SK-N-SH treated with all-trans-retinoic acid at 6 μM for 48 hours (cell line): ENCODE measurements at regions not wholly inside any gene's neighbourhood (a gene's known extent, or its start where the extent isn't known, plus 50 kb on each side); places are given as distances from the start of the nearest gene placed in this dataset.

Experiments used
- SNAI2 ChIP-seq: fragments of 250-450 bp; sonication (Bioruptor Pico); IDR thresholded peaks from 2 replicates; pipeline ENCODE4 v1.5.0; 2020; ENCODE audit warnings: mild to moderate bottlenecking, moderate library complexity
- TCF4 ChIP-seq: fragments of 250-450 bp; sonication (Bioruptor Pico); IDR thresholded peaks from 2 replicates; pipeline ENCODE4 v1.8.0; 2021; ENCODE audit warnings: mild to moderate bottlenecking, moderate library complexity, borderline replicate concordance
- ZNF8 ChIP-seq: fragments of 450-650 bp; formaldehyde crosslinking; IDR thresholded peaks from 2 replicates; pipeline ENCODE4 v1.5.0; 2020; ENCODE audit warnings: mild to moderate bottlenecking, moderate library complexity
- TF ChIP-seq, protein P1 (sequence below): fragments of 250-450 bp; sonication (Bioruptor Pico); IDR thresholded peaks from 2 replicates; pipeline ENCODE4 v1.8.0; 2020; ENCODE audit warnings: mild to moderate bottlenecking, moderate library complexity, borderline replicate concordance
- TF ChIP-seq, protein P2 (sequence below): fragments of 250-450 bp; sonication (Bioruptor Pico); IDR thresholded peaks from 2 replicates; pipeline ENCODE4 v1.5.1; 2021; ENCODE audit warnings: mild to moderate bottlenecking, moderate library complexity
- TF ChIP-seq, protein P3 (sequence below): fragments of 250-450 bp; sonication (Bioruptor Pico); IDR thresholded peaks from 2 replicates; pipeline ENCODE4 v1.5.1; 2020; ENCODE audit warnings: low read depth, mild to moderate bottlenecking, moderate library complexity

DNA sequence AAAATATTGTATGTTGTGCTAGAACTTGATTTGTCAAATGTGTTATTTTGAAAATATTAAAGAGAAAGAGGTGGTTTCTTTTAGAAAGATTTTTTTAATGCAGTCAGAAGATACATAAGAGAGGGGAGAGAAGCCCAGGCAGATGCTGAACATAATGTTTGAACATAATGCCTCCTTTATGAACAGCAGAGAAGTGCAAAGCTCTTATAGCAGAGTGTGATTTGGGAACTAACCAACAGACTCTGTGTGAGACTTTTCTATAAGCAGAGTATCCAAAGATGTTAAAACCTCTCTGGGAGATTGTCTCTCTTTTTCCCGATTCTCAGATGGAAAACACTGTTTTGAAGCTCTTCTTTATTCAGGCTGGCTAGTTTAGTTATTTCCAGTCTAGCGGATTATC lies 1274.1 kb upstream of the SPRY2 start:
- TF ChIP-seq, protein P1, sequence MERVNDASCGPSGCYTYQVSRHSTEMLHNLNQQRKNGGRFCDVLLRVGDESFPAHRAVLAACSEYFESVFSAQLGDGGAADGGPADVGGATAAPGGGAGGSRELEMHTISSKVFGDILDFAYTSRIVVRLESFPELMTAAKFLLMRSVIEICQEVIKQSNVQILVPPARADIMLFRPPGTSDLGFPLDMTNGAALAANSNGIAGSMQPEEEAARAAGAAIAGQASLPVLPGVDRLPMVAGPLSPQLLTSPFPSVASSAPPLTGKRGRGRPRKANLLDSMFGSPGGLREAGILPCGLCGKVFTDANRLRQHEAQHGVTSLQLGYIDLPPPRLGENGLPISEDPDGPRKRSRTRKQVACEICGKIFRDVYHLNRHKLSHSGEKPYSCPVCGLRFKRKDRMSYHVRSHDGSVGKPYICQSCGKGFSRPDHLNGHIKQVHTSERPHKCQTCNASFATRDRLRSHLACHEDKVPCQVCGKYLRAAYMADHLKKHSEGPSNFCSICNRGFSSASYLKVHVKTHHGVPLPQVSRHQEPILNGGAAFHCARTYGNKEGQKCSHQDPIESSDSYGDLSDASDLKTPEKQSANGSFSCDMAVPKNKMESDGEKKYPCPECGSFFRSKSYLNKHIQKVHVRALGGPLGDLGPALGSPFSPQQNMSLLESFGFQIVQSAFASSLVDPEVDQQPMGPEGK: no peak
- no peak for TF ChIP-seq SNAI2
- TF ChIP-seq TCF4 (CRISPR knock-in tag): no peak
- TF ChIP-seq, protein P2, sequence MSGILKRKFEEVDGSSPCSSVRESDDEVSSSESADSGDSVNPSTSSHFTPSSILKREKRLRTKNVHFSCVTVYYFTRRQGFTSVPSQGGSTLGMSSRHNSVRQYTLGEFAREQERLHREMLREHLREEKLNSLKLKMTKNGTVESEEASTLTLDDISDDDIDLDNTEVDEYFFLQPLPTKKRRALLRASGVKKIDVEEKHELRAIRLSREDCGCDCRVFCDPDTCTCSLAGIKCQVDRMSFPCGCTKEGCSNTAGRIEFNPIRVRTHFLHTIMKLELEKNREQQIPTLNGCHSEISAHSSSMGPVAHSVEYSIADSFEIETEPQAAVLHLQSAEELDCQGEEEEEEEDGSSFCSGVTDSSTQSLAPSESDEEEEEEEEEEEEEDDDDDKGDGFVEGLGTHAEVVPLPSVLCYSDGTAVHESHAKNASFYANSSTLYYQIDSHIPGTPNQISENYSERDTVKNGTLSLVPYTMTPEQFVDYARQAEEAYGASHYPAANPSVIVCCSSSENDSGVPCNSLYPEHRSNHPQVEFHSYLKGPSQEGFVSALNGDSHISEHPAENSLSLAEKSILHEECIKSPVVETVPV (CRISPR knock-in tag): no peak
- no peak for TF ChIP-seq ZNF8
- TF ChIP-seq, protein P3, sequence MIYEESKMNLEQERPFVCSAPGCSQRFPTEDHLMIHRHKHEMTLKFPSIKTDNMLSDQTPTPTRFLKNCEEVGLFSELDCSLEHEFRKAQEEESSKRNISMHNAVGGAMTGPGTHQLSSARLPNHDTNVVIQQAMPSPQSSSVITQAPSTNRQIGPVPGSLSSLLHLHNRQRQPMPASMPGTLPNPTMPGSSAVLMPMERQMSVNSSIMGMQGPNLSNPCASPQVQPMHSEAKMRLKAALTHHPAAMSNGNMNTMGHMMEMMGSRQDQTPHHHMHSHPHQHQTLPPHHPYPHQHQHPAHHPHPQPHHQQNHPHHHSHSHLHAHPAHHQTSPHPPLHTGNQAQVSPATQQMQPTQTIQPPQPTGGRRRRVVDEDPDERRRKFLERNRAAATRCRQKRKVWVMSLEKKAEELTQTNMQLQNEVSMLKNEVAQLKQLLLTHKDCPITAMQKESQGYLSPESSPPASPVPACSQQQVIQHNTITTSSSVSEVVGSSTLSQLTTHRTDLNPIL (CRISPR knock-in tag): no peak
